Fibroblast of gingiva (primary cell): ENCODE measurements at regions not wholly inside any gene's neighbourhood (a gene's known extent, or its start where the extent isn't known, plus 50 kb on each side); places are given as distances from the start of the nearest gene placed in this dataset.
"Not testable (repeated sequence)": the region's sequence is repeated elsewhere in the genome, so short reads cannot be mapped to it uniquely, and the experiment has no call there.

Experiments
- DNase-seq: peaks from one replicate; pipeline ENCODE4 v3.0.0-alpha.2; 2011; ENCODE audit warnings: low read depth

DNA sequence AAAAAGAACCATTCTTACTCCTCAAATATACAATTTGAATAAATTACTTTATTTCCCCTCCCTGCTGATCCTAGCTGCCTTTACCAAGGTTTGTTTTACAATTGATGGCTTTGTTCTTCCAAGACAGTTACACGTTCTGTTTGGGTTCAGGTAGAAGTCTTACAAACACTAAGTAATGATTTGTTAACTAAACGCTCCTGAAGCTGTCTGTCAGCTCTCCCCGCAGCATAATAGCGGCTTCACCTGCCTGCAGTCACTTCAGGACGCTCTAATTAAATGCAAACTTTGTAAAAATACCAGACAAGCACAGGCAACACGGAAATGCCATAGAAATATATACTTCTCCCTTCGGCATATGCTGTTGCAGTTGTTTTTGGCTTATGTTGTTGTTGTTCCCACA, 176.4 kb upstream of the MDFIC2 start:
- DNase-seq: no peak

DNA sequence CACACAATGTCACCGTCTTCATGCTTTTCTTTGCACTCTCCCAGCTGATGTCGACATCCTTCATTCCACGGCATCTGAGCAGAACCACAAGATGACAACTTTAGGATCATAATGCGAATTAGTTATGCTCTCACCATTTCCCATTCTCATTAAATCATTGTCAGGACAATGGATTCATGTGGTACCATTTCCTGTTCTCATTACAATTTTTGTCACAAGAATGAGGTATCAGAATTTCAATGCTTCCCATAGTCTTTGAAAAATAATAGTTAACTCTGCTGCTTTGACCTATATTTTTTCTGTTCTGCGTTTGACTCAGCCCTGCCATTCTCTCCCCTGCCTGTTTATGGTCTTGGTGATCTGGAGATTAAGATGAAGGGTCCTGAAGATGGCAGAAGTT, 175.7 kb upstream of the MDFIC2 start:
- no peak for DNase-seq

- DNase-seq: no peak
Observed at GRCh38 chr3:70486414-70487017, 174.1 kb upstream of the MDFIC2 start.

DNA sequence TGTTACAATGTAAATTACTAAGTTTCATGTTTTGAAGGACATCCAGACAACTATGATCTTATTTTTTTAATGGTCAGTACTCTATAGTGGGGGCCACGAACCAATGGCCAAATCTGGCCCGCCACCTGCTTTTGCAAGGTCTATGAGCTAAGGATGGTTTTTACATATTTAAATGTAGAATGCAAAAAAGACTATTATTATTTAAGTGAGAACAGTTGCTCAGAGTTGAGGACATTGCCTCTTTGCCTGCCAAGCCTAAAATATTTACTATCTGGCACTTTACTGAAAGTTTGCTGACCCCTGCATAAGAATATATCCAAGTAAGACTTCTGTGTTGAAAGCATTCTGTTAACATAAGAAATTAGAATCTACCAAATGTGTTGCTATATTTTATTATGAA, 163.7 kb upstream of the MDFIC2 start:
- no peak for DNase-seq

GRCh38 chr3:70471464-70472342, 159.3 kb upstream of the MDFIC2 start:
- DNase-seq: no peak

GRCh38 chr3:70466096-70466495, 153.7 kb upstream of the MDFIC2 start:
- no peak for DNase-seq

- no peak for DNase-seq
Observed at GRCh38 chr3:70464876-70465275, 152.4 kb upstream of the MDFIC2 start.

GRCh38 chr3:70464465-70464864, 152.0 kb upstream of the MDFIC2 start:
- no peak for DNase-seq

GRCh38 chr3:70450220-70450619, 137.8 kb upstream of the MDFIC2 start:
- not testable (repeated sequence) for DNase-seq

DNA sequence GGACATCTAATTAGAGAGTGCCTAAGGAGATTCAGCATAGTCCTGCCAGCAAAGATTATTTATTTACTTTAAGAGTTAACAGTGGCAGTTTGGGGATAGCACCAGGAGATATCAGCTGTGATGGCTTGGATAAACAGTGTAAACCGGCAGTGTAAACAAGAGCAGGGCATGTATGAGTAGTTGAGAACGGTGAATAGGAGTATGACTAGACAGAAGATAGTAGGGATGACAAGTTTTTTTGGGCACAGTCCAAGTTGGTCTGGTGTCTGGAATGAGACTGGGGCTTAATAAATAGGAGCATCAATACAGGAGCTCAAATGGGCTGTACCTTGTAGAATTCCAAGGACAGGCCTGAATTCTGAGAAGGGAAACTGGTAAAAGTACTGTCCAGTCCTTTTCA, 123.0 kb upstream of the MDFIC2 start:
- not testable (repeated sequence) for DNase-seq

GRCh38 chr3:70433091-70433490, 120.7 kb upstream of the MDFIC2 start:
- no peak for DNase-seq

- no peak for DNase-seq
Observed at GRCh38 chr3:70431911-70432310, 119.5 kb upstream of the MDFIC2 start.

- DNase-seq: no peak
Observed at GRCh38 chr3:70426071-70426470, 113.6 kb upstream of the MDFIC2 start.

DNA sequence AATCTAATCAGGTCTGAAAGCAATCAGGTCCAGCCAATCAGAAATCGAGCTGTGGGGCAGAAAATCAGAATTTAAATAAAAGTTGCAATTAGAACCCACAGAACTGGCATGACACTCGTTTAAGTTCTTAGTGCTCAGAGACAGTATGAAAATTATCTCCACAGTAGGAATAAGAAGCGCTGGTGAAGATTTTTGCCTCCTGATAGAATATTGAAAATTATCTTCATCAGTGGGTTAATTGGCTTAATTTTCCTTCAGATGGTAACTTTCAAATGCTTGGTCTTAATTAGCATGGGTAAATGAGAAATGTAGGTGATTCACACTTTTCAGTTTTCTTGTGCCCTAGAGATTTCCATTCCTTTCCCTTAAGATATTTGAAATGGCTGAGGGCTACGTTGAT, 109.1 kb upstream of the MDFIC2 start:
- DNase-seq: no peak

GRCh38 chr3:70409018-70409417, 96.6 kb upstream of the MDFIC2 start:
- no peak for DNase-seq

- DNase-seq: no peak
Observed at GRCh38 chr3:70400194-70400593, 87.8 kb upstream of the MDFIC2 start.

GRCh38 chr3:70393881-70394612, 81.6 kb upstream of the MDFIC2 start:
- no peak for DNase-seq

GRCh38 chr3:70392227-70392626, 79.8 kb upstream of the MDFIC2 start:
- no peak for DNase-seq

DNA sequence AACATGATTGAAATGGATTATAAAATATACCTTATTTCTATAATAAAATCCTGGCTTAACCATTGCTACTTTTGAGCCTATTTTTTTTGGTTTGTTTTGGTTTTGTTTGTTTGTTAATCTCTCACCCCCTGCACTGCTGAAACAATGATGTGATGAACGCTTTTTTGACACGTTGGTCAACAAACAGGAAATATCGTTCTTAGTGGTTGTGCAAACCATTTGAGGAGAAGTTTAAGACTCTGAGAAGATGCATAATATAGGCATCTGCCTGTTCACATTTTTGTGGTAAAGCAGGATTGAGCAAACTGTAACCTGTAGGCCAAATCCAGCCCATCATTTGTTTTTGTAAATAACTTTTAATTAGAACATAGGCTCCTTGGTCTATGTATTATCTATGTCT, 75.5 kb upstream of the MDFIC2 start:
- no peak for DNase-seq

DNA sequence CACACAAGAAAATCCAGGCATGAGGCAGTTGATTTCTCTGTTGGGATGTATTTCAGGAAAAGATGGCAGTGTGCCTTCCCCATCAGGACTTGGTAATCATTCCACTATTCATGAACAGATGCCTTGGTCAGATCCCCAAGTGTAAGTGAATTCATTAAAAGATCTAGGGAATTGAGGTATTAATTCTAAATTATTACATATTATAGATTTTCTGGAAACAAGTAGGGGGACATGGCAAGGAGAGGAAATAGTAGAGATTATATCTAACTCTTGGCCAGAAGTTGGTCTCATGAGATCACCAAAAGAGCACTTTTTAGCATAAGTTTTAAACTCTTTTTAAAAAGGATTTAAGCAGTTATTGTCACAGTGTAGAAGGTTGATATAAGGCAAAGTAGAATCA, 74.4 kb upstream of the MDFIC2 start:
- no peak for DNase-seq

DNA sequence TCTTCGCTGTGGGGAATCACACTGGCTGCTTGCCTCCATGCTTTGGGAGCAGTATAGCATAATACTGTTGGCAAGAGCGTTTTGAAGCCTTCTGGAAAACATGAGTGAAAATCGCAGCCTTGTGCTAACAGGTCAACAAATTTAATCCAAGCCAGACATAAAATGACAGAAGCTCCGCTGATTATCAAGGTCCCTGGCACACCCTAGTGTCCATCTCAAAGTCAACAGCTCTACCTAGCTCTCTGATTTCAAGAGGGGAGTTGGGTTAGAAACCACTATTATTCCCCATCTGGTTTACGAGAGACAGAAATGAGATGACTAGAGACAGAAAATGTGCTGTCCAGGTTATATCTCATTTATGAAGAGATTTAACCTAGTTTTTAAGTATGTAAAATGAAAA, 73.6 kb upstream of the MDFIC2 start:
- no peak for DNase-seq

GRCh38 chr3:70383360-70383831, 71.0 kb upstream of the MDFIC2 start:
- no peak for DNase-seq

DNA sequence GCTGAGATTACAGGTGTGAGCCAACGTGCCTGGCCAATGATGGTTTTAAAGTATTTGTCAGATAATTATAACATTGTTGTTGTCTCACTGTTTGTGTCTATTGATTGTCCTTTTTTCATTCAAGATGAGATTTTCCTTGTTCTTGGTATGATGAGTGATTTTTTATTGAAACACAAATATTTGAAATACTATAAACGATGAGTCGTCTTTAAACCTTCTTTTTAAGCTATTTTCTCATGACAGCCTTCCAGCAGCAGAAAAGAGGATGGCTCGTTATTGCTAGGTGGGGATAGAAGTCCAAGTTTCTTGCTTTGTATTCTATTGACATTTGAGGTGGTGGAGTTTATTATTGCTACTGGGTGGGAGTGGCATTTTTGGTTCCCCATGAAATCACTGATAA, 61.7 kb upstream of the MDFIC2 start:
- no peak for DNase-seq
